Suprapubic skin (tissue), 3 donors: ENCODE measurements at regions not wholly inside any gene's neighbourhood (a gene's known extent, or its start where the extent isn't known, plus 50 kb on each side); places are given as distances from the start of the nearest gene placed in this dataset.

Experiments used
- POLR2AphosphoS5 ChIP-seq, 3 donors: sonication (generic); formaldehyde crosslinking; IDR thresholded peaks; one replicate each; pipeline ENCODE4 v1.6.1; 2017; ENCODE audit warnings: antibody characterized with exemption in 3 of 3
- TF ChIP-seq, protein P1 (sequence below), 2 donors: fragments of 200-600 bp in 1 of 2; fragments of 450-650 bp in 1 of 2; sonication (generic) in 1 of 2; IDR thresholded peaks; one replicate each; pipeline ENCODE4 v1.5.1; 2016 to 2019; ENCODE audit warnings: antibody characterized with exemption in 2 of 2, mild to moderate bottlenecking in 1 of 2, moderate library complexity in 1 of 2

DNA sequence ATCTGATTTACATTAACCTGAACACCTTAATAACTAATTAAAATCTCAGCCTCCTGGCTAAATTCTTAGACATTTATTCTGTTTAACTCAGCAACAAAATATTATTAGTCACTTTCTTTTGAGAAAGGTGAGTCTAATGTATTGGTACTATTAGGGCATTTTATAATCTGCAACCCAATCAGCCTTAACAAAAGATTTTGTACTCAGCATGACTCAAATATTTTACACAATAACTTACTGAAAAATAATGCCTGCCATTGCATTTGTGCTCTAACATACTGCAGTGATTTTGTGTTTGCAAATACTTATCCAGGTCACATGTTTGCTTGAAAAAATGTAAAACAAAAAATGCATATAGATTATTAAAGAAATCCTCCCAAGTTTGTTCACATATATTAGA lies 1129.9 kb downstream of the TAF11L14 start:
- TF ChIP-seq POLR2AphosphoS5 (IDR thresholded peaks at IDR 0.05) = no peak
- TF ChIP-seq, protein P1, sequence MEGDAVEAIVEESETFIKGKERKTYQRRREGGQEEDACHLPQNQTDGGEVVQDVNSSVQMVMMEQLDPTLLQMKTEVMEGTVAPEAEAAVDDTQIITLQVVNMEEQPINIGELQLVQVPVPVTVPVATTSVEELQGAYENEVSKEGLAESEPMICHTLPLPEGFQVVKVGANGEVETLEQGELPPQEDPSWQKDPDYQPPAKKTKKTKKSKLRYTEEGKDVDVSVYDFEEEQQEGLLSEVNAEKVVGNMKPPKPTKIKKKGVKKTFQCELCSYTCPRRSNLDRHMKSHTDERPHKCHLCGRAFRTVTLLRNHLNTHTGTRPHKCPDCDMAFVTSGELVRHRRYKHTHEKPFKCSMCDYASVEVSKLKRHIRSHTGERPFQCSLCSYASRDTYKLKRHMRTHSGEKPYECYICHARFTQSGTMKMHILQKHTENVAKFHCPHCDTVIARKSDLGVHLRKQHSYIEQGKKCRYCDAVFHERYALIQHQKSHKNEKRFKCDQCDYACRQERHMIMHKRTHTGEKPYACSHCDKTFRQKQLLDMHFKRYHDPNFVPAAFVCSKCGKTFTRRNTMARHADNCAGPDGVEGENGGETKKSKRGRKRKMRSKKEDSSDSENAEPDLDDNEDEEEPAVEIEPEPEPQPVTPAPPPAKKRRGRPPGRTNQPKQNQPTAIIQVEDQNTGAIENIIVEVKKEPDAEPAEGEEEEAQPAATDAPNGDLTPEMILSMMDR (IDR thresholded peaks at IDR 0.05) = no peak
